ENCODE measurements at regions not wholly inside any gene's neighbourhood (a gene's known extent, or its start where the extent isn't known, plus 50 kb on each side); places are given as distances from the start of the nearest gene placed in this dataset.

GRCh38 chr3:186425788-186426730 is 64.0 kb upstream of the DGKG start:
- Histone ChIP-seq H2AFZ (ENCODE audit: low read depth, low read length) (no peak overlapping the region), H3K27ac (ENCODE audit: low read length) (no peak overlapping the region)

DNA sequence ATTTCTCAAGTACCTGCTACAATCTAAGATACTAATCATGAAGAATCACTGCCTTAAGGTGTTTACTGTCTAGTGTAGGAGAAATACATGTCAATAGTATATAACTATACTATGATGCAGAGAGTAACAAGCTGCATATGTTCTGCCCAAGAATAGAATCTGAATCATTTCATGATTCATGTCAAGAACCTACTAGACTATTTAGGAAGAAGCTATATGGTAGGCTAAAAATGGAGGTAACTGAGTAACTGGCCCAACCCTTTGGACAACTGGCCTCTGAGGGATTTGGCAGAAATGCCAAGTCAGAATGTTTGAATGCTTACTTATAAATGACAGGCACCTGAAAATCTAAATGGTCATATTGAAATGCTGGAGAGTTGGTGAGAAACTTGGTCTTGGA is 59.9 kb upstream of the DGKG start:
- Histone ChIP-seq H2AFZ (ENCODE audit: low read depth, low read length) (no peak overlapping the region), H3K9ac (ENCODE audit: low read length) (no peak overlapping the region), H3K79me2 (replicated peaks; ENCODE audit: insufficient read depth, low read length) (no peaks in the 10 kb centered on the region), H3K9me3 (ENCODE audit: low read length) (no peaks in the 10 kb centered on the region), H3K4me3 (ENCODE audit: low read length) (no peak overlapping the region), H3F3A (ENCODE audit: insufficient read depth, low read length, poor library complexity, severe bottlenecking) (no peaks in the 10 kb centered on the region), H3K36me3 (ENCODE audit: insufficient read depth, low read length) (no peaks in the 10 kb centered on the region), H4K20me1 (ENCODE audit: insufficient read depth) (no peaks in the 10 kb centered on the region), H3K4me2 (ENCODE audit: low read length) (no peak overlapping the region), H3K27ac (ENCODE audit: low read length) (no peak overlapping the region), H3K9me2 (ENCODE audit: insufficient read depth, low read length) (no peaks in the 10 kb centered on the region), H3K27me3 (ENCODE audit: insufficient read depth, low read depth, low read length) (no peaks in the 10 kb centered on the region)
- TF ChIP-seq REST (IDR thresholded peaks at IDR 0.05; ENCODE audit: borderline replicate concordance) (no peak), POLR2AphosphoS5 (IDR thresholded peaks at IDR 0.05) (no peak), SMC3 (conservative IDR thresholded peaks at IDR 0.05; ENCODE audit: poor library complexity) (no peak), RAD21 (conservative IDR thresholded peaks at IDR 0.05) (no peak), EP300 (conservative IDR thresholded peaks at IDR 0.05; ENCODE audit: poor library complexity, severe bottlenecking) (no peak)

More at GRCh38 chr3:186425788-186426730, 64.0 kb upstream of the DGKG start:
- Histone ChIP-seq H3K36me3 (ENCODE audit: insufficient read depth, low read length) (no peaks in the 10 kb centered on the region), H3K9me3 (ENCODE audit: low read length) (no peaks in the 10 kb centered on the region), H3K79me2 (replicated peaks; ENCODE audit: insufficient read depth, low read length) (no peaks in the 10 kb centered on the region), H3K4me3 (ENCODE audit: low read length) (no peak overlapping the region), H3K4me2 (ENCODE audit: low read length) (no peak overlapping the region), H3F3A (ENCODE audit: insufficient read depth, low read length, poor library complexity, severe bottlenecking) (no peaks in the 10 kb centered on the region), H3K27me3 (ENCODE audit: insufficient read depth, low read depth, low read length) (no peaks in the 10 kb centered on the region), H3K9ac (ENCODE audit: low read length) (no peak overlapping the region), H4K20me1 (ENCODE audit: insufficient read depth) (no peaks in the 10 kb centered on the region), H3K9me2 (ENCODE audit: insufficient read depth, low read length) (no peaks in the 10 kb centered on the region)
- TF ChIP-seq SMC3 (conservative IDR thresholded peaks at IDR 0.05; ENCODE audit: poor library complexity) (no peak), TAF1 (IDR thresholded peaks at IDR 0.05; ENCODE audit: low read depth) (no peak), EZH2 (IDR thresholded peaks at IDR 0.05; ENCODE audit: borderline replicate concordance, insufficient read depth, low read length, poor library complexity, severe bottlenecking) (no peak), POLR2AphosphoS5 (IDR thresholded peaks at IDR 0.05) (no peak), EP300 (conservative IDR thresholded peaks at IDR 0.05; ENCODE audit: poor library complexity, severe bottlenecking) (no peak), MXI1 (conservative IDR thresholded peaks at IDR 0.05; ENCODE audit: poor library complexity, severe bottlenecking) (no peak), RAD21 (conservative IDR thresholded peaks at IDR 0.05) (no peak), REST (IDR thresholded peaks at IDR 0.05; ENCODE audit: borderline replicate concordance) (no peak)
- TF ChIP-seq, protein P1, sequence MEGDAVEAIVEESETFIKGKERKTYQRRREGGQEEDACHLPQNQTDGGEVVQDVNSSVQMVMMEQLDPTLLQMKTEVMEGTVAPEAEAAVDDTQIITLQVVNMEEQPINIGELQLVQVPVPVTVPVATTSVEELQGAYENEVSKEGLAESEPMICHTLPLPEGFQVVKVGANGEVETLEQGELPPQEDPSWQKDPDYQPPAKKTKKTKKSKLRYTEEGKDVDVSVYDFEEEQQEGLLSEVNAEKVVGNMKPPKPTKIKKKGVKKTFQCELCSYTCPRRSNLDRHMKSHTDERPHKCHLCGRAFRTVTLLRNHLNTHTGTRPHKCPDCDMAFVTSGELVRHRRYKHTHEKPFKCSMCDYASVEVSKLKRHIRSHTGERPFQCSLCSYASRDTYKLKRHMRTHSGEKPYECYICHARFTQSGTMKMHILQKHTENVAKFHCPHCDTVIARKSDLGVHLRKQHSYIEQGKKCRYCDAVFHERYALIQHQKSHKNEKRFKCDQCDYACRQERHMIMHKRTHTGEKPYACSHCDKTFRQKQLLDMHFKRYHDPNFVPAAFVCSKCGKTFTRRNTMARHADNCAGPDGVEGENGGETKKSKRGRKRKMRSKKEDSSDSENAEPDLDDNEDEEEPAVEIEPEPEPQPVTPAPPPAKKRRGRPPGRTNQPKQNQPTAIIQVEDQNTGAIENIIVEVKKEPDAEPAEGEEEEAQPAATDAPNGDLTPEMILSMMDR (IDR thresholded peaks at IDR 0.05; ENCODE audit: poor library complexity, severe bottlenecking) = no peak
